ENCODE measurements at regions not wholly inside any gene's neighbourhood (a gene's known extent, or its start where the extent isn't known, plus 50 kb on each side); places are given as distances from the start of the nearest gene placed in this dataset.
"Not testable (repeated sequence)": the region's sequence is repeated elsewhere in the genome, so short reads cannot be mapped to it uniquely, and the experiment has no call there.

- TF ChIP-seq RARB (CRISPR knock-in tag; IDR thresholded peaks at IDR 0.05); PPARA (CRISPR knock-in tag; IDR thresholded peaks at IDR 0.05; ENCODE audit: borderline replicate concordance); ISL1 (CRISPR knock-in tag; IDR thresholded peaks at IDR 0.05); CREB5 (CRISPR knock-in tag; IDR thresholded peaks at IDR 0.05; ENCODE audit: low read depth); ZFP30 (CRISPR knock-in tag; IDR thresholded peaks at IDR 0.05); PATZ1 (CRISPR knock-in tag; IDR thresholded peaks at IDR 0.05; ENCODE audit: borderline replicate concordance); ZFP3 (CRISPR knock-in tag; IDR thresholded peaks at IDR 0.05); TSHZ2 (CRISPR knock-in tag; IDR thresholded peaks at IDR 0.05); OSR1 (CRISPR knock-in tag; IDR thresholded peaks at IDR 0.05); ZNF8 (CRISPR knock-in tag; IDR thresholded peaks at IDR 0.05); BACH2 (CRISPR knock-in tag; IDR thresholded peaks at IDR 0.05; ENCODE audit: borderline replicate concordance); POU6F1 (CRISPR knock-in tag; IDR thresholded peaks at IDR 0.05; ENCODE audit: borderline replicate concordance, low read depth); CSRNP3 (CRISPR knock-in tag; IDR thresholded peaks at IDR 0.05); TCF4 (CRISPR knock-in tag; IDR thresholded peaks at IDR 0.05; ENCODE audit: borderline replicate concordance): not testable (repeated sequence)
Observed at GRCh38 chr1:146318715-146319114, 89.9 kb upstream of the NOTCH2NLA start.
